ENCODE measurements at regions not wholly inside any gene's neighbourhood (a gene's known extent, or its start where the extent isn't known, plus 50 kb on each side); places are given as distances from the start of the nearest gene placed in this dataset.
"Not testable (repeated sequence)": the region's sequence is repeated elsewhere in the genome, so short reads cannot be mapped to it uniquely, and the experiment has no call there.

DNA sequence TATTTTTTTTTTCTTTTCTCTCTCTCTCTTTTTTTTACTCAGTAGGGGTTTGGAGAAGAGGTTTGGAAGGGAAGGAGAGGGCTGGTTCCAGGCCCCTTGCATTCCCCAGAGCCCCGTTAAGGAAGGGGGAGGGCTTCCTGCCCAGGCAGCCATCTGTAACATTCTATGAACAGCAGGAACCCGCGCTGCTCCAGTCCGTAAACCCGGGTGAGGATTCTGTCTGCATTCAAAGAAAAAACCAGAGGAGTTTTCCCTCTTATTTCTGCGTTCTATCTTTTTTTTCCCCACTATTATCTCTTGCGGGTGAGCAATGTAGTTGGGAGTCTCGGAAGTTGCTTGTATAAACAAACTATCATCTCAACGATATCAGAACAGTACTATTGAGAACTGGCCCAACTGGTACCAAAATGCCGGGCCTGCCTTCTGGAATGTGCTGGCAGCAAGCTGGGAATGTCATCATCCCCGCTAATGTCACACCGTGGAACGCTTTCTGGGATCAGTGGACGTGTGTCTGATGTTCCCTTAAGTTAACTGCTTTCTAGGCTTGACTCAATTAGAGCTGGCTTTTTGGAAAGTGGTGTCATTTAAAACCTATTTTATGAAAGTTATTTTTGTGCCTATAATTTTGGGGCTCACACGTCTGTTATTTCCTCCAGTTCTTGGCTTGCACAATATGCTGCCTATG lies 153.1 kb upstream of the MEOX2 start:
- DNase-seq = no peak

DNA sequence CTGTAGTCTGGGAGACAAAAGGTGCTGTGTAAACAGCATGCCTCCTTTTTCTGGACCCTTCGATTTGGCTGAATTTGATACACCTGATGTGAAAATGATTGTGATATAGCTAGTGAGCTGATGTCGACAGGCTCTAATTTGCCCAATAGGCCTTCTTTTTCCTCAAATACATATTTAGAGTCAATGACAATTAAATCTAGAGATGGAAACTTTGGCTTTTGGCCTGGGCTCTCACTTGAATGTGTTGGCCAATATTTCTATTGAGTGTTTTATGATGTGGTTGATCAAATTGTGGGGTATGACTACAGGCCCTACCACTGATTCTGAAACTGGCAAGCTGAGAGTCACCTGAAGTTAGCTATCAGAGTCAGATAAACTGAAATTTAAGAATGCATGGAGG lies 151.8 kb upstream of the MEOX2 start:
- no peak for DNase-seq

DNA sequence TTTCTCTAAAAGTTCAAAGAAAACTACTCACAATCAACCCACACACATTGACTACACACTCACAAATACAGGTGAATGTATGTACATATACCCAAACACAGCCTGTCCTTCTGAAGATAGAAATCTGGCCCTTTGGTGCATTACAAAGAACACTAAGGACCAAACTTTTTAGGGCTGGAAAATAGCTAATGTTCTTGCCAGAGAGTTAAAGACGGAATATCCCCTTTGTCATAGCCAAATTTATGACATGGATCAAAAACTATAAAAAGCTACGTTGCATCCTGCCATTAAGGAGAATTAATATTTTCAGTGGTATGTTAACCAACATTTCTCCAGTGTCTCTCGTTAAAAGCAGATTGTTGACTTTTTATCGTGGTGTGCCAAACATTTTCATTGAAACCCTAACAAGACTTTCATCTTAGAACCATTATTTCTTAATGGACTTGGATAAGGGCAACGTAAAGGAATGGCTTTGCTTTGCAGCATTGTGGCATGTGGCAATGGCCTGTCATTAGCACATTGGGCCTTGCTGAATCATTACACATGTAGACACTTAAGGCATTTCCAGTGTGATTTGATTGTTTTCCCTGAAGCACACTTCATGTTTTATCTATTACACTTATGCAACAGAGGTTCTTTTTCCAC lies 150.9 kb upstream of the MEOX2 start:
- DNase-seq = no peak

DNA sequence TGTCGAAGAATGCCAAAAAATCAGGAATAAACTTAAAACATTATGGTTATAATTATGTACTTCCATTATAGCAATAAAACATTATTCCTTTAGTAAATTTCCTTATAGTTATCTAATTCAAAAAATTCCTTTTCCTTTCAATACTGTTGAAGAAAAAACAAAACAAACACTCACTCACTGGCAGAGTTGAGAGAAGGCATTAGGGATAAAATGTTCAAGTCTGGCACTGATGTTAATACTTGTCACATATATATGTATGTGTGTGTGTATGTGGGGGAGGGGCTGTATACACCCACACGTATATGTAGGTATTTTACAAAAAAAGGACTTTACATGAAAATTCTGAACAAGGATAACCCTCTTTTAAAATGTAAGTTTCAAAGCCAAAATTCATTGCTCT lies 150.2 kb upstream of the MEOX2 start:
- DNase-seq = no peak

DNA sequence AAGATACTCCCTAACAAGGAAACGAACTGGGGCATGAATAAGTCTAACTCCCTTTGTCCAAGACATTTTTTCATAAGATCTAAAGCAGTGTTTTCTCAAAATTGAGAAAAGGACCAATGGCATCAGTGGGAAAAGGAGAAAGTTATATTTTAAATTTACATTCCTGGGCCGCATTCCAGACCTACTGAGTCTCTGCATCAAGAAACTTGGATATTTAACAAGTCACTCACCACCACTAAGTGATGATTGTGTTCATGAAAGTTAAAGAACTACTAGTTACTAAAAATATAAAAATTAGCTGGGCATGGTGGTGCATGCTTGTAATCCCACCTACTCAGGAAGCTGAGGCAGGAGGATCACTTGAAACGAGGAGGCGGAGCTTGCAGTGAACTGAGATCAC lies 149.6 kb upstream of the MEOX2 start:
- no peak for DNase-seq

DNA sequence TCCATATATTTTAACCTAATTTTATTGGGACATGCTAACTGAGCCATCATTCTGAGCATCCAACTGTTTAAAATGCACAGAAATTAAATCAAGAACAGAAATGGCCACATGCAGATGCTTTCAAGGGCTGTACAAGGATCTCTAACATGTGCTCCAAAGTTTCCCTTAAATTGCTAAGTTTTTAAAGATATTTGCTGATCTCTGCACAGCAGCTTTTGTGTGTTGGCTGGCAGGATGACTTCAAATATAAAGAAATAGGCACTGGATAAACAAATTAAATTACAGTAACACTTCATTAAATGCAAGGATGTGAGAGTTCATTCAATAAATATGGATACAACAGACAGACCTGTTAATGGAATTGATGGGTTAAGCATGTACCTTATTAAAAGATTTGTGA lies 148.0 kb upstream of the MEOX2 start:
- DNase-seq = no peak

DNA sequence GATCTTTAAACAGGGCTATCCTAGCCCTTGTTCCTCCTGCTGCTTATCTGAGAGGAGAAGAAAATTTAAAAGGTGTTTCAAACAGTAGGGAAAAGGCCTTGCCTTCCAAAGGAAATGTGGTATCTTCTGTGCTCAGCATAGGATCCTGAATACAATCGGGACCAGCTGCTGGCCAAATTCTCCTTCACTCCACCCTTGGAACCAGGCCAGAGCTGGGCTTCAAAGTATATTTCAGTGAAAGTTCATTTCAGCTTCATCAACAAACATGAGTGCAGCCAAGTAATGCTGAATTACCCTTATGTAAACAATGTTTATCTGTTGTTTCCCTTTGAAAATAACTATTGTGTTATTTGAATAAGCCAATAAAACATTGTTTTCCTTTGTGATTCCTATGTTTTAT lies 146.5 kb upstream of the MEOX2 start:
- DNase-seq = no peak

DNA sequence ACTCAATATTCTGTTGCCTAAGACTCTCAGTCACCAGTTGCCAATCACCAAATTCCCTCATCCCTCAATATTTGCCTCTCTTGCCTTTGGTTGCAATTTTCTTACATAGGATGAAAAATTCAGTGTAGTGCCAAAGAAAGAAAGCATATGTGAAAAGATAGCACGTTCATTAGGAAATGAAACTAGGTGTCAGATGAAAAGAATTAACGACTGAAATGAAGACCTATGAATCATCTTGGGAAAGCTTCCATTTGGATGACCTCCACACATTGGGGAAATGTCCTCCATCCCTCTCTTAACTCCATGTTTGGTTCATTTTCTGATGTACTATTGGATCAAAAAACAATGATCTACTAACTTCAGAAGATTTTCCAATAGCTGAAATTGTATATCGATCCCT lies 145.1 kb upstream of the MEOX2 start:
- DNase-seq = no peak

DNA sequence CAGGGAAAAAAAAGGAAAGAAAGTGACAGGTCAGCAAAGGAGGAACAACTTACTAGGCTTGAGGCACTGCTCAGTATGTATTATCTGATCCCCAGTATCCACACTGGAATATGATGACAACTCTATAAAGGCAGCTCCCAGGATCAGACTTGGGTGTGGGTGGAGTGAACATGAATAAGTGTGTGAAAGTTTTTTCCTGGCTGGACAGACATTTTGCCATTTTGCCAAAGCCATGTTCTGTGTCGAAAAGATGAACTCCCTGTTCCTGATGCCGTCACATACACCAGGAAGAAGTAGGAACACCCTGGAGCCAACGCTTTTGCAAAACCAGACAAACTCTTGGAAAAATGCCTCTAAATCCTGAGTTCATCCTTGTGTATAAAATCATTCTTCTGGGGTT lies 143.2 kb upstream of the MEOX2 start:
- no peak for DNase-seq

DNA sequence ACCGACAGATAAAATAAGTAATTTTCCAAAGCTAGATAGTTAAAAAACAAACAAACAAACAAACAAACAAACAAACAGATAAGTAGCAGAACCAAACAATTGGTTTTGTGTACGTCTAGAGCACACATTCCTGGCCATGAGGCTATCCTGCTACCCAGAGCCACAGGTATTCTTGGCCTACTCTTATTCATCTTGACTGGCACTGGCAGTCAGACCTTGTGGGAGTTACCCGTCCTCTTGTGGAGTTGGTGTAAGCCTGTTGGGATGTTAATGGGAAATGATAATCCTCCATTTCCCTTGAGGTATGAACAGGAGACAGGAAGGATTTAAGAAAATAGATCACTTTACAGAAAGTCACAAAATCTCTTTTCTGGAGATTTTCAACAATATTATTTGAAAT lies 142.4 kb upstream of the MEOX2 start:
- DNase-seq = no peak

DNA sequence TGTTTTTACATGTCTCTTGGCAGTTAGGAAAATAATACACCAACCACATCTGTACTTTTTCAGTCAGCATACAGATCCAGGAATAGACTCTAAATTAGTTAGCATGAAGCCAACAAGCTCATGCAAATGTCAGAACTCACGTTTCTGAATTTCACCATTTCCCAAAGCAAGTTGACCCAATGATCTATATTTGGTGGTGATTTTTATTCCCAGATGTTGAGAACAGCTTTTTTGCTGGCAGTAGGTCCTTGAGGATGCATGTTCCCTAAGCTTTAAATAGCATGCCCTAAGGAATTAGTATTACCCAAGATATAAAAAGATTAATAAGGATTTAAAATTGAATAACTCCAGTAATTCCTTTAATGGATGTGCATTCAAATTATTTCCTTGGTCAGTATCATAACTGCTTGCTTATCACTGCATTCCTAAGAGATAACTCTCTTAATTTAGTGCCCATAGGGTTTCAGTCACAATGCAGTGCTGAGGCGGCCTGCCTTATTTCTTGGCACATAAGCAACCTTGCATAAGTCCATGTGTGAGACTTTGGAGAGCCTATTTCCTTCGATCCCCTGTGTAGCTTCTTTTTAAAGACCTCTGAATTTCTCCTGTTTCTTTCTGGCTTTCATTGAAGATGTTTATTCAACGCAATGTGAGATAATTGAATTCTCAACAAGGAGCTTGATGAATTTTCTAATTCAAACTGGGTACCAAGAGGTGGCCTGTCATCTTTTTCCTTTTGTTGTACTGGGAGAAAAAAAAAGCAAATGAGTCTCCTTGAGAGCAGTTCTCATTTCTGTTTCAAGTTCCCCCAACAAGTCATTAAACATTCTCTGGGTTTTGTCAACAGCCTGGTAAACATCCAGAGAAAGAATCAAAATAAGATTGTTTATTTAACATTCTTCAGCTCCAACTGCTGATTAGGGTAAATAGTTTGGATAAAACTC lies 135.3 kb upstream of the MEOX2 start:
- DNase-seq = no peak

DNA sequence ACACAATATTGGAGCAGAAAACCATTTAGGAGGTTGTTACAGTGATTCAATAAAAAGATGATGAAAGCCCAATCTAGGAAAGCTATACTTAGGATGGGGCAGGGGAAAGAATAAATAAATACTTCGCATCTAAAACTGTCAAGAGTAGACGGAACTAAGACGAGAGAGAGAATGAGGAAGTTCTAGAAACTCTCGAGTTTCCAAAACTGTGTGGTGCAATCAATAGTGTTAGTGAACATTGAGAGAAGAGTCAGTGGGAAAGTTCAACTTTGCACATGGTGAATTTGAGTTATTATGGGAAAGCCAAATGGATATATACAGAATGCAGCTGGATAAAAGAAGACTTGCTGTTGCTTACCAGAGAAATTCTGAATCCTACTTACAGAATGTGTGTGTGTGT lies 133.8 kb upstream of the MEOX2 start:
- DNase-seq = no peak

DNA sequence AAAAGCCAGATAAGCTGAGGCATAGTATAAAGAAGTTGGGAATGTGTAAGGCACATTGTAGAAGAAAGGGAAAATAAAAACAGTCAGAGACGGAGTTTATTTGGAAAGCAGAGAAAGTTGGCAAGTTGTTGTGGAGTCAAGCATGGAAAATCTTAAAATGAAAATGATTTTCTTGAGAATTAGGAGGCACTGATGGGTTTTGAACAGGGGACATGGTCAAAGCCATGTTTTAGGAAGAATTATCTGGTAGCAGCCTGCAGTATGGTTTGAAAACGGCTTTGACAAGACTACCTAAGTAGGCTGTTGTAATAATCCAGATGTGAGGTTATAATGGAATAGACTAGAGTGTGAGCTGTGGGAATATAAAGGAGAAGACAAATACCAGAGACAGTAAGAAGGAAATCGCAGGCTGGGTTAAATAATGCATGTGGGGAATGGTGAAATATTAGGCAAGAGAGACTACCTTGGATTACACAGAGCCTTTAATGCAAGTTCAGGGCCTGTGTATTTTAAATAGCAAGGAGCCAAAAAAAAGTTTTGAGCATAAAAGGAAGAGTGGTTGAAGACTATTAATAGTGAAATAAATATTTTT lies 130.4 kb upstream of the MEOX2 start:
- DNase-seq = no peak

DNA sequence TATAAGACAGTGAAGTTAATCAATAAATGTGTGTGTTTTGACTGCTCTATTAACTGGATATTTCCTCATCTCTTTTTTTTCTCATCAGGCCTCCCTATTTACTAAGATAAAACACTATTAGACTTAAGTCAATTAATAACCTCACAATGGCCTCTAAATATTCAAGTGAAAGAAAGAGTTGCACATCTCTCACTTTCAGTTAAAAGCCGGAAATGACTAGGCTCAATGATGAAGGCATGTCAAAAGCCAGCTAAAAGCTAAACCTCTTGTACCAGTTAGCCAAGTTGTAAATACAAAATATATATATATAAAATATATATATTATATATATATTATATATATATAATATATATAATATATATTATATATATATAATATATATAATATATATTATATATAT lies 127.0 kb upstream of the MEOX2 start:
- no peak for DNase-seq

DNA sequence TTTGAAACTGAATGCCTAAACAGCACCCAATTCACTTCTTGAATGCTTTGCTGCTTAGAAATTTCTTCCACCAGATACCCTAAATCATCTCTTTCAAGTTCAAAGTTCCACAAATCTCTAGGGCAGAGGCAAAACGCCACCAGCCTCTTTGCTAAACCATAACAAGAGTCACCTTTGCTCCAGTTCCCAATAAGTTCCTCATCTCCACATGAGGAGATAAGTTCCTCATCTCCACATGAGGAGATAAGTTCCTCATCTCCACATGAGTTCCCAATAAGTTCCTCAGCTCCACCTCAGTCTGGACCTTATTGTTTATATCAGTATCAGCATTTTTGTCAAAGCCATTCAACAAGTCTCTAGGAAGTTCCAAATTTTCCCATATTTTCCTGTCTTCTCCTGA lies 123.9 kb upstream of the MEOX2 start:
- not testable (repeated sequence) for DNase-seq

DNA sequence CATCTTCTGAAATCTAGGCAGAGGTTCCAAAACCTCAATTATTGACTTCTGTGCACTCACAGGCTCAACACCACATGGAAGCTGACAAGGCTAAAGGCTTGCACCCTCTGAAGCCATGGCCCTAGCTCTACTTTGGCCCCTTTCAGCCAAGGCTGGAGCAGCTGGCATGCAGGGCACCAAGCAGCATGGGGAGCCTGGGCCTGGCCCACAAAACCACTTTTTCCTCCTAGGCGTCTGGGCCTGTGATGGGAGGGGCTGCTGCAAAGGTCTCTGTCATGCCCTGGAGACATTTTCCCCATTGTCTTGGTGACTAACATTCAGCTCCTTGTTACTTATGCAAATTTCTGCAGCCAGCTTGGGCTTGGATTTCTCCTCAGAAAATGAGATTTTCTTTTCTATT lies 123.5 kb upstream of the MEOX2 start:
- not testable (repeated sequence) for DNase-seq

DNA sequence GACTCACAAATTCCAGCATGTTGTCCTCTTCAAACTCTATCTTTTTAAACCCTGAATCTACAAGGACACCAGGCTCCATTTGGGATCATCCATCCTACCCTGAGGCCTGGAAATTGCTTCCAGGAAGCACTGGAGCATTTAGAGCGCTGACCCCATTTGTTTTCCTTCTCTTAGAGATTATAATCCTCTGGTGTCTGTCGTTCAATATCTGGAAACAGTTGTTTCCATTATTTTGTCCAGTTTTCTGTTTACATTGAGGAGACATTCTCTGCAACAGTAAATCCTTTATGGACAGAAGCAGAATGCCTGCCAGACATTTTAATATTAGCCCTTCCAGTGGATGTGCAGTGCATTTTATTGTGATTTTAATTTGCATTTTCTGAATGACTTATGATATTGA lies 119.4 kb upstream of the MEOX2 start:
- no peak for DNase-seq

DNA sequence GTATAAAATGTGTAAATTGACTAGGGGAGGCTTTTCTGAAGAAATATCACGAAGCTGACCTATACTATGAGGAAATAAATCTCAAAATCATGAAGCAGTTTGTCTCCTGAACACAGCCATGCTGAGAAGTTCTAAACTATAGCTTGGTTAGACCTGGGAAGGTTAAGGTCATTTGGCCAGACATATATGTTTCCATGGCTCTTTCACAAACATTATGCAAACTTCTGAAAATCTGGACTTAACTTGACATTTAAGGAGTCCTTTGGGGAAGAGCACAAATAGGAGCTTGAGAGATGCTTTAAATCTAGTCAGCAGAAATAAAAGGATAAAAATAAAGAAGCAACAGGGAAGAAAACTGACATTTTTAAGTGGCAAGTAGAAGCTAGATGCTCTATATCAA lies 115.9 kb upstream of the MEOX2 start:
- no peak for DNase-seq

DNA sequence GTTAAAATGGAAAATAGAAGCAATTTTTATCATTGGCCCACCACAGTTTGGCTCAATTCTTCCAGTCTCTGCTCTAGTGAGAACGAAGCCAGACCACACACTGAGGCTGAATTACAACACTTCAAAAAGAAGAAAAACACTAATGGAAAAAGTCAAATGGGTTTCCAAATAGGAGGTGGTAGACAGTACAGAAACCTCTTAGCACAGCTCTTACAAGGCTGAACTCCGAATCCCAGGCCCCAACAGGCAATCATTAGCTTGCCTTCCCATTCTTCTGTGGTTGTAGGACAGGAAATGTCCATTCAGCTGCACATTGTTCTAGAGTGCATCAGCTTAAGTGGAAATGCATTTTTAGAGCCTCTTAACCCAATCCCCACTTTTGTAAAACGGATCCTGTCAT lies 115.1 kb upstream of the MEOX2 start:
- no peak for DNase-seq

DNA sequence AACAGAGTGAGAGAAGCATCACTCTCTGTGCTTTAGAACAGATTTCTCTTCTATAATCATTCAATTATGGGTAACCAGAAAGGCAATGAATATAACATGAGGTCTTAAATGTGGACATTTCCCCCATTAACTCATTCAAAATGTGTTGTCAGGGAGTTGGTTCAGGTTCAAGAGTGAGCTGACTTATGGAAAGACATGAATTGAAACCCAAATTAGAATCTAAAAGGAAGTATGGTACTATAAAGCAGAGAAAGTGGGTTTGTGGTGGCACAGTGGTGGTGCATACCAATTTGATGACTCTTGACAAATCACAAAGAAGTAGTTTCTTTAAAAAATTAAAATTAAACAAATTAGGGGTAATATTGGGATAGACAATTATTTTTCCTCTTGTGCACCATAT lies 114.6 kb upstream of the MEOX2 start:
- DNase-seq = no peak

DNA sequence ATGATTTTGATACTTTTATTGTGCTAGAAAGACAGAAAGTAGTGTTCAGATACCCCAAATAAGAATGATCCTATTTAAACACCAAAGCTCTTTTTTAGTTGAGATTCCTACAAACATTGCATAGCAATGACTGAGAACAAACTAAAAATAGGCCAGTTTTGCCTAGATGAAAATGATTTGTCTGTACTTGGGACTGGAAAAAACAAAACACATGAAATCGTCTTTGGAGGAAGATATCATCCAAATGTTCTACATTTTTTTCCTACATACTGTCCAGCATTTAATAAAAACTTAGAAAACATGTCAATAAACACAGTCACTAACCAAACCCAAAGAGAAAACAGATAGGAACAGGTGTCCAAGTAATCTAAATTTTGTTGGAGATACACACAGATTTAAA lies 111.6 kb upstream of the MEOX2 start:
- no peak for DNase-seq

DNA sequence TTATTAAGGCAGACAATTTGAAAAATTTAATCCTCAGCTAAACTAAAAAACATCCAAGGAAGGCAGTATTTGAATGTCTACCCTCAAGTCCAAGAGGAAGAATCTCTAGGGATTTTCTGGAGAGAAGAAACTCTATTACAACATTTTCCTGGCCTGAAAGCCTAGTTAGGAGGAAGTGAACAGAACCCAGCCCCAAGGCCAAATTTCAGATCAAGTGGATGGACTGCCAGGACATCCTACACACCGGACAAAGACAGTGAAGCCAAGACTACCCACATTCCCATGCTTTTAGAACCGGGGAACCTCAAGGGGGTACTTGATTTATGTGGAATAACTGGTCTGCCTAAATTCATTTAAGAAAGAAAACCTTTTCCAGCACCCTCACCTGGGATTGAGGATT lies 108.9 kb upstream of the MEOX2 start:
- DNase-seq = no peak

DNA sequence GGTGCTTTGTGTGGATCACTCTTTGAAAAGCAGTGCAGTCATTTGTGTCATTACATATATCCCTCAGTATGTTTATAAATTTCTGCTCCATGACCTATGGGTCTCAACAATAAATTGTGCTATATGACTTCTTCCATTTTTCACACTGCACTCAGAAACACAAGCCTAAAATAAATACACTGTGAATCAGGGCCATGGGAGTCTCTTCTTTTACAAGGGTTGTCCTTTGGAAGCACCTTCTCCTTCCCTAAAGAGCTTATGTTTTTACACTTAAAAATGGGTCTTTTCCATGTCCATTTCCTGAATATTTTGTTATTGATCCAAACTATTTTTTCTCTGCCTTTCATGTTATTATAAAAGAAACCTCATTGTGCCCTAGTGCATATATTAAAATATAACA lies 108.3 kb upstream of the MEOX2 start:
- DNase-seq = no peak

DNA sequence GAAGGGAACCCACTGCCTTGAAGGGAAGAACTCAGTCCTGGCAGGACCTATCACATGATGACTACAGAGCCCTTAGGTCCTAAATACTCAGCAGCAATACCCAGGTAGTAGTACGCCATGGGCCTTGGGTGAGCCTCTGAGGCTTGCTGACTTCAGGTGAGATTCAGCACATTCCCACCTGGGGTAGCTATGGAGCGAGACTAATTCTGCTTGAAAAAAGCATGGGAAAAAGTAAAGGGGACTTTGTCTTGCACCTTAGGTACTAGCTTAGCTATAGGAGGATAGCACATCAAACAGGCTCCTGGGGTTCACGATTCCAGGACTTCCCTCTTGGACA lies 98.2 kb upstream of the MEOX2 start:
- no peak for DNase-seq

Data from activated CD4-positive, alpha-beta T cell treated with anti-CD3 and anti-CD28 coated beads, Interleukin-10, Interleukin-2, amounts not matched to agents 100 ng/mL and 50 ng/mL, durations not matched to agents 16 hours and 8 hours (primary cell).